ENCODE measurements at regions not wholly inside any gene's neighbourhood (a gene's known extent, or its start where the extent isn't known, plus 50 kb on each side); places are given as distances from the start of the nearest gene placed in this dataset.

DNA sequence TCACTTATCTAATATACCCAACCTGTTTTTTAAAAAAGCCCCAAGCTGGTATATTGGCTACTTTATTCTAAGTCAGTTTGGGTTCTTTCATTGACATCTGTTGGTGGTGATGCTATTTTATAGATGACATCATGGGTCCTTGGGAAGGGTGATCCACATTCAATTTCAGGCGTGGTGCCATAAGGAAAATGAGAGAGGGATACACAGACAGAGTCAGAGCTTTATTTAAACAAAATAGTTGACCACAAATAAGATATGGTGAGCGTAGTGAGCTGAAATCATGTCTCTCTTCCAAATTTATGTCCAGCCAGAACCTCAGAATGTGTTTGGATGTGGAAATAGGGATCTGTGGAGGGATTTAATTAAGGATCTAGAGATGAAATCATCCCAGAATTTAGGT is 302.4 kb downstream of the MAT2B start (continued):
- TF ChIP-seq, protein P1, sequence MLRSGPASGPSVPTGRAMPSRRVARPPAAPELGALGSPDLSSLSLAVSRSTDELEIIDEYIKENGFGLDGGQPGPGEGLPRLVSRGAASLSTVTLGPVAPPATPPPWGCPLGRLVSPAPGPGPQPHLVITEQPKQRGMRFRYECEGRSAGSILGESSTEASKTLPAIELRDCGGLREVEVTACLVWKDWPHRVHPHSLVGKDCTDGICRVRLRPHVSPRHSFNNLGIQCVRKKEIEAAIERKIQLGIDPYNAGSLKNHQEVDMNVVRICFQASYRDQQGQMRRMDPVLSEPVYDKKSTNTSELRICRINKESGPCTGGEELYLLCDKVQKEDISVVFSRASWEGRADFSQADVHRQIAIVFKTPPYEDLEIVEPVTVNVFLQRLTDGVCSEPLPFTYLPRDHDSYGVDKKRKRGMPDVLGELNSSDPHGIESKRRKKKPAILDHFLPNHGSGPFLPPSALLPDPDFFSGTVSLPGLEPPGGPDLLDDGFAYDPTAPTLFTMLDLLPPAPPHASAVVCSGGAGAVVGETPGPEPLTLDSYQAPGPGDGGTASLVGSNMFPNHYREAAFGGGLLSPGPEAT (IDR thresholded peaks at IDR 0.05; ENCODE audit: low read depth), result no peak
- TF ChIP-seq TCF3 (IDR thresholded peaks at IDR 0.05; ENCODE audit: borderline replicate concordance, insufficient read depth, low read depth, low read length) (no peak), GABPA (IDR thresholded peaks at IDR 0.05; ENCODE audit: low read depth) (no peak), ETV6 (conservative IDR thresholded peaks at IDR 0.05 in 1 of 2, IDR thresholded peaks at IDR 0.05 in 1 of 2; ENCODE audit: borderline replicate concordance in 1 of 2, low read depth in 1 of 2) (no peak)
- TF ChIP-seq, protein P2, sequence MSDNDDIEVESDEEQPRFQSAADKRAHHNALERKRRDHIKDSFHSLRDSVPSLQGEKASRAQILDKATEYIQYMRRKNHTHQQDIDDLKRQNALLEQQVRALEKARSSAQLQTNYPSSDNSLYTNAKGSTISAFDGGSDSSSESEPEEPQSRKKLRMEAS (IDR thresholded peaks at IDR 0.05; ENCODE audit: low read depth, low read length), result no peak

DNA sequence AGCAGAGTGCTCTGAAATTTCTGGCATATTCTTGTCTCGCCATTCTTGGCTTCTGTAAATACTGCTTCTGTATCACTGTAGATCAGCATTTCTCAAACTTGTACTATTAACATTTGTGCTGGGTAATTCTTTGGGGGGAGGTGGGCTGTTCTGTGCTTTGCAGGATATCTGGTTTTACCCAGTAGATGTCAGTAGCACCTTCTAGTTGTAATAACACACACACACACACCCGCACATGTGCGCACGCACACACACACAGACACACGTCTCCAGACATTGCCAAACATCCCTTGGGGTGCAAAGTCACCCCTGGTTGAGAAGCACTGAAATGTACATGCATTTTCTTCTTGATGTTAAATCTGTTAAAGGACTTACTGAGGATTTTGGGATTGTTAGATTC is 304.1 kb downstream of the MAT2B start:
- H3K36me3 ChIP-seq (ENCODE audit: control insufficient read depth in 2 of 2, insufficient read depth in 2 of 2, low read length in 1 of 2), result no peaks in the 10 kb centered on the region
- CTCF ChIA-PET, result interaction anchor here (0.7 kb wide), 1 partner anchor 693 kb away, joined by 3 read pairs; no protein-coding TSS in a partner anchor
- no peaks in the 10 kb centered on the region for H3K4me1 ChIP-seq (ENCODE audit: control insufficient read depth, insufficient read depth, low read length)
- FAIRE-seq (no peak), ATAC-seq (no peak), DNase-seq (ENCODE audit: low read depth, low spot score) (no peak)
- POLR2A ChIA-PET, result no interaction called here
- H3K4me3 ChIP-seq, result no peak overlapping the region
- H2AFZ ChIP-seq (ENCODE audit: control insufficient read depth, low read depth, low read length), result no peak overlapping the region
- no peaks in the 10 kb centered on the region for H3K79me2 ChIP-seq (ENCODE audit: control insufficient read depth, insufficient read depth, low read length)
- in situ Hi-C loops (cut with MboI) (no loop called here), intact Hi-C loops (cut with micrococcal nuclease; ENCODE audit: unreplicated experiment) (no loop called here)
- RAD21 ChIA-PET (ENCODE audit: unreplicated experiment), result interaction anchor here (0.7 kb wide), 1 partner anchor 207 kb away, joined by 3 read pairs; no protein-coding TSS in a partner anchor
- H3K9me3 ChIP-seq (replicated peaks; ENCODE audit: control insufficient read depth, insufficient read depth, low read length), result no peaks in the 10 kb centered on the region
- SMC1A ChIA-PET (ENCODE audit: uncharacterized antibody, unreplicated experiment), result no interaction called here
- no peaks in the 10 kb centered on the region for H3K27me3 ChIP-seq (replicated peaks in 1 of 2; ENCODE audit: control insufficient read depth in 2 of 2, insufficient read depth in 2 of 2, low read length in 1 of 2)
- TF ChIP-seq CBX3 (IDR thresholded peaks at IDR 0.05; ENCODE audit: borderline replicate concordance, low read depth), result no peak
- no peak for TF ChIP-seq MXI1 (IDR thresholded peaks at IDR 0.05; ENCODE audit: low read depth, low read length)
- TF ChIP-seq, protein P3, sequence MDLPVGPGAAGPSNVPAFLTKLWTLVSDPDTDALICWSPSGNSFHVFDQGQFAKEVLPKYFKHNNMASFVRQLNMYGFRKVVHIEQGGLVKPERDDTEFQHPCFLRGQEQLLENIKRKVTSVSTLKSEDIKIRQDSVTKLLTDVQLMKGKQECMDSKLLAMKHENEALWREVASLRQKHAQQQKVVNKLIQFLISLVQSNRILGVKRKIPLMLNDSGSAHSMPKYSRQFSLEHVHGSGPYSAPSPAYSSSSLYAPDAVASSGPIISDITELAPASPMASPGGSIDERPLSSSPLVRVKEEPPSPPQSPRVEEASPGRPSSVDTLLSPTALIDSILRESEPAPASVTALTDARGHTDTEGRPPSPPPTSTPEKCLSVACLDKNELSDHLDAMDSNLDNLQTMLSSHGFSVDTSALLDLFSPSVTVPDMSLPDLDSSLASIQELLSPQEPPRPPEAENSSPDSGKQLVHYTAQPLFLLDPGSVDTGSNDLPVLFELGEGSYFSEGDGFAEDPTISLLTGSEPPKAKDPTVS (IDR thresholded peaks at IDR 0.05; ENCODE audit: low read depth, low read length), result no peak
- no peak for TF ChIP-seq CEBPB (IDR thresholded peaks at IDR 0.05; ENCODE audit: borderline replicate concordance in 1 of 2, low read depth in 2 of 2, low read length in 2 of 2)
- TF ChIP-seq SP1 (IDR thresholded peaks at IDR 0.05; ENCODE audit: low read depth, low read length), result no peak
- no peak for TF ChIP-seq CHD4 (IDR thresholded peaks at IDR 0.05)
- no peak for TF ChIP-seq JUND (IDR thresholded peaks at IDR 0.05; ENCODE audit: low read depth, low read length)
- TF ChIP-seq SREBF1 (IDR thresholded peaks at IDR 0.05; ENCODE audit: low read length), result no peak
- no peak for TF ChIP-seq IKZF1 (conservative IDR thresholded peaks at IDR 0.05)
- no peak for TF ChIP-seq BCL11A (IDR thresholded peaks at IDR 0.05; ENCODE audit: low read depth, low read length)
- no peak for TF ChIP-seq STAT1 (conservative IDR thresholded peaks at IDR 0.05)
- TF ChIP-seq NR2C2 (IDR thresholded peaks at IDR 0.05; ENCODE audit: borderline replicate concordance, control insufficient read depth, insufficient read length, low read depth), result no peak
- no peak for TF ChIP-seq NFYB (IDR thresholded peaks at IDR 0.05; ENCODE audit: insufficient read depth, low read depth, low read length)
- no peak for TF ChIP-seq FOXM1 (IDR thresholded peaks at IDR 0.05; ENCODE audit: low read depth, low read length)
- TF ChIP-seq POLR2AphosphoS2 (IDR thresholded peaks at IDR 0.05; ENCODE audit: low read depth, low read length), result no peak
- no peak for TF ChIP-seq ZNF384 (IDR thresholded peaks at IDR 0.05; ENCODE audit: borderline replicate concordance, low read depth, low read length)
- 20% methylated on average over 5 of the region's 5 CpGs for WGBS (ENCODE audit: insufficient coverage, insufficient replicate concordance, low lambda C conversion rate, missing lambda C conversion rate)
- no peaks in the 10 kb centered on the region for H4K20me1 ChIP-seq (ENCODE audit: control insufficient read depth, insufficient read depth)
- no peak overlapping the region for H3K27ac ChIP-seq (ENCODE audit: control insufficient read depth, insufficient read depth)
- BruUV-seq (replicated peaks), result no TSS peak
- no peak overlapping the region for H3K9ac ChIP-seq (ENCODE audit: control insufficient read depth, insufficient read depth, low read length)
- no peak overlapping the region for H3K4me2 ChIP-seq (ENCODE audit: control insufficient read depth, insufficient read depth)

Measured in GM12878 (cell line).